ENCODE measurements at regions not wholly inside any gene's neighbourhood (a gene's known extent, or its start where the extent isn't known, plus 50 kb on each side); places are given as distances from the start of the nearest gene placed in this dataset.

DNA sequence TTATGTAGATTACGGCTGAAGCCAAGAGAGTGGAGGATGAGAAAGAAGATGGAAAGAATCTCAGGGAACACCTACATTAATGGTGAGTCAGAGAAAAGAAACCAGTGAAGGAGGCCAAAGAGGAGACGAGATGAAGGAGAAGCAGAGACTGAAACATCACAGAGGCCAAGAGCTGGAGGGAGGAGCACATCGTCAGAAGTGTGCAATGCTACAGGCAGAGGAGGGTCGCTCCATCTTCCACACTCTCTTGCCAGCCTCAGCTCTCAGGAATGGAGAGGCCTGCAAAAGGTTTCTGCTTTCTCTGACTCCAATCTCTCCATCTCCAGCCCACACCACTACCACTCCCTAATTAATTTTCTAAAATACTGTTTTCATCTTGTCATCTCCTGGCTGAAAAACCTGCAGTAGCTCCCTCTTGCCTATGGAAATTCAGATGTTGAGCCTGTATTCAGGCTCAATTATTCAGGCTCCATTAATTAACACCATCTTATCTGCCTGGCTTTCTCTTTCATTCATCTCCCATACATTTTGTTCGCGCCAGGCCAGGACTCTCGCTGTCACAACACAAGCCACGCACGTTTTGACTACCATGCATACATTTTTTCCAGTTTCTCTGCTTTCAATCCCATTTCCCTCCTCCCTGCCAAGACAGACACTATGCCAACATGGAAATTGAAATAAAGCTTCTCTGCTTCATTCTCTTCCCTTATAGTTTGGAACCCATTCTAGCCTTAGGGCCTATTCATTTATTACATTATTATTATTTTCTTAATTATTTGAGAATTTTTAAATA lies 165.8 kb downstream of the INHBA start:
- TF ChIP-seq, protein P1, sequence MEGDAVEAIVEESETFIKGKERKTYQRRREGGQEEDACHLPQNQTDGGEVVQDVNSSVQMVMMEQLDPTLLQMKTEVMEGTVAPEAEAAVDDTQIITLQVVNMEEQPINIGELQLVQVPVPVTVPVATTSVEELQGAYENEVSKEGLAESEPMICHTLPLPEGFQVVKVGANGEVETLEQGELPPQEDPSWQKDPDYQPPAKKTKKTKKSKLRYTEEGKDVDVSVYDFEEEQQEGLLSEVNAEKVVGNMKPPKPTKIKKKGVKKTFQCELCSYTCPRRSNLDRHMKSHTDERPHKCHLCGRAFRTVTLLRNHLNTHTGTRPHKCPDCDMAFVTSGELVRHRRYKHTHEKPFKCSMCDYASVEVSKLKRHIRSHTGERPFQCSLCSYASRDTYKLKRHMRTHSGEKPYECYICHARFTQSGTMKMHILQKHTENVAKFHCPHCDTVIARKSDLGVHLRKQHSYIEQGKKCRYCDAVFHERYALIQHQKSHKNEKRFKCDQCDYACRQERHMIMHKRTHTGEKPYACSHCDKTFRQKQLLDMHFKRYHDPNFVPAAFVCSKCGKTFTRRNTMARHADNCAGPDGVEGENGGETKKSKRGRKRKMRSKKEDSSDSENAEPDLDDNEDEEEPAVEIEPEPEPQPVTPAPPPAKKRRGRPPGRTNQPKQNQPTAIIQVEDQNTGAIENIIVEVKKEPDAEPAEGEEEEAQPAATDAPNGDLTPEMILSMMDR (IDR thresholded peaks at IDR 0.05), result no peak
- TF ChIP-seq EZH2 (IDR thresholded peaks at IDR 0.05), result no peak

Measured in neural progenitor cell (in vitro differentiated cells).